ENCODE measurements at regions not wholly inside any gene's neighbourhood (a gene's known extent, or its start where the extent isn't known, plus 50 kb on each side); places are given as distances from the start of the nearest gene placed in this dataset.

- Histone ChIP-seq H3K4me3 (ENCODE audit: low read length in 2 of 2) (no peak overlapping the region), H3K27ac (ENCODE audit: low read depth in 2 of 2, low read length in 2 of 2) (no peak overlapping the region), H3K9ac (ENCODE audit: low read depth in 1 of 2, low read length in 2 of 2) (no peak overlapping the region), H3K27me3 (ENCODE audit: control insufficient read depth in 2 of 2, insufficient read depth in 2 of 2, low read length in 2 of 2) (no peaks in the 10 kb centered on the region), H3K9me3 (ENCODE audit: control insufficient read depth in 2 of 2, low read length in 2 of 2) (no peaks in the 10 kb centered on the region), H3K36me3 (ENCODE audit: control insufficient read depth in 2 of 2, insufficient read depth in 2 of 2, low read length in 2 of 2) (no peaks in the 10 kb centered on the region), H3K4me1 (ENCODE audit: control insufficient read depth in 2 of 2, insufficient read depth in 2 of 2, low read length in 2 of 2) (no peaks in the 10 kb centered on the region)
Measured at GRCh38 chr10:36885746-36886145, 239.7 kb upstream of the ANKRD30A start.

GRCh38 chr10:36882781-36883180, 242.6 kb upstream of the ANKRD30A start:
- H3K9me3 ChIP-seq (ENCODE audit: control insufficient read depth in 2 of 2, low read length in 2 of 2): no peaks in the 10 kb centered on the region
- no peak overlapping the region for H3K9ac ChIP-seq (ENCODE audit: low read depth in 1 of 2, low read length in 2 of 2)
- no peak overlapping the region for H3K4me3 ChIP-seq (ENCODE audit: low read length in 2 of 2)
- H3K27me3 ChIP-seq (ENCODE audit: control insufficient read depth in 2 of 2, insufficient read depth in 2 of 2, low read length in 2 of 2): no peaks in the 10 kb centered on the region
- H3K27ac ChIP-seq (ENCODE audit: low read depth in 2 of 2, low read length in 2 of 2): no peak overlapping the region
- H3K36me3 ChIP-seq (ENCODE audit: control insufficient read depth in 2 of 2, insufficient read depth in 2 of 2, low read length in 2 of 2): no peaks in the 10 kb centered on the region
- H3K4me1 ChIP-seq (ENCODE audit: control insufficient read depth in 2 of 2, insufficient read depth in 2 of 2, low read length in 2 of 2): no peaks in the 10 kb centered on the region

DNA sequence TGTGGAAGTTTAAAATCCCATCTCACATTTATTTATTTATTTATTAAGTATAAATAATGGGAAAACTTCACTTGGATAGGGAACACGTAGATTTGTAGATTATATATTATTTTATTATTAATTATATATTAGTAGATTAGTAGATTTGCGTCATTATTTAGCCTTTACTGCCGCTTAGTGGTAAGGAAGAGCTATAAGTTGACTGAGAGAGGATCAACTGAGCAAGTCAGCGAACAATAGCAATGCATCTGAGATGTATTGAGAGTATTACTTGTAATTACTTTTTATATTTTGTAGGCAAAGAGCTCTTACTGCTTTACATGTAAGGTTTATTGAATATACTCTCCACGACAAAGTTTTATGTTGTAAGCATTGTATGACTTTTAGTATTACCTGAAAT, 244.5 kb upstream of the ANKRD30A start:
- Histone ChIP-seq H3K36me3 (ENCODE audit: control insufficient read depth in 2 of 2, insufficient read depth in 2 of 2, low read length in 2 of 2) (no peaks in the 10 kb centered on the region), H3K4me1 (ENCODE audit: control insufficient read depth in 2 of 2, insufficient read depth in 2 of 2, low read length in 2 of 2) (no peaks in the 10 kb centered on the region), H3K4me3 (ENCODE audit: low read length in 2 of 2) (no peak overlapping the region), H3K27me3 (ENCODE audit: control insufficient read depth in 2 of 2, insufficient read depth in 2 of 2, low read length in 2 of 2) (no peaks in the 10 kb centered on the region), H3K9me3 (ENCODE audit: control insufficient read depth in 2 of 2, low read length in 2 of 2) (no peaks in the 10 kb centered on the region), H3K9ac (ENCODE audit: low read depth in 1 of 2, low read length in 2 of 2) (no peak overlapping the region), H3K27ac (ENCODE audit: low read depth in 2 of 2, low read length in 2 of 2) (no peak overlapping the region)

- Histone ChIP-seq H3K9ac (ENCODE audit: low read depth in 1 of 2, low read length in 2 of 2) (no peak overlapping the region), H3K4me3 (ENCODE audit: low read length in 2 of 2) (no peak overlapping the region), H3K36me3 (ENCODE audit: control insufficient read depth in 2 of 2, insufficient read depth in 2 of 2, low read length in 2 of 2) (no peaks in the 10 kb centered on the region), H3K27ac (ENCODE audit: low read depth in 2 of 2, low read length in 2 of 2) (no peak overlapping the region), H3K27me3 (ENCODE audit: control insufficient read depth in 2 of 2, insufficient read depth in 2 of 2, low read length in 2 of 2) (no peaks in the 10 kb centered on the region), H3K4me1 (ENCODE audit: control insufficient read depth in 2 of 2, insufficient read depth in 2 of 2, low read length in 2 of 2) (no peaks in the 10 kb centered on the region), H3K9me3 (ENCODE audit: control insufficient read depth in 2 of 2, low read length in 2 of 2) (no peaks in the 10 kb centered on the region)
Measured at GRCh38 chr10:36872702-36873393, 252.6 kb upstream of the ANKRD30A start.

- Histone ChIP-seq H3K27me3 (ENCODE audit: control insufficient read depth in 2 of 2, insufficient read depth in 2 of 2, low read length in 2 of 2) (no peaks in the 10 kb centered on the region), H3K9me3 (ENCODE audit: control insufficient read depth in 2 of 2, low read length in 2 of 2) (peaks cover 0 to 2% of the 10 kb centered on the region in 2 donors), H3K9ac (ENCODE audit: low read depth in 1 of 2, low read length in 2 of 2) (no peak overlapping the region), H3K27ac (ENCODE audit: low read depth in 2 of 2, low read length in 2 of 2) (no peak overlapping the region), H3K4me3 (ENCODE audit: low read length in 2 of 2) (no peak overlapping the region), H3K4me1 (ENCODE audit: control insufficient read depth in 2 of 2, insufficient read depth in 2 of 2, low read length in 2 of 2) (no peaks in the 10 kb centered on the region), H3K36me3 (ENCODE audit: control insufficient read depth in 2 of 2, insufficient read depth in 2 of 2, low read length in 2 of 2) (no peaks in the 10 kb centered on the region)
Measured at GRCh38 chr10:36840788-36841187, 284.6 kb upstream of the ANKRD30A start.

DNA sequence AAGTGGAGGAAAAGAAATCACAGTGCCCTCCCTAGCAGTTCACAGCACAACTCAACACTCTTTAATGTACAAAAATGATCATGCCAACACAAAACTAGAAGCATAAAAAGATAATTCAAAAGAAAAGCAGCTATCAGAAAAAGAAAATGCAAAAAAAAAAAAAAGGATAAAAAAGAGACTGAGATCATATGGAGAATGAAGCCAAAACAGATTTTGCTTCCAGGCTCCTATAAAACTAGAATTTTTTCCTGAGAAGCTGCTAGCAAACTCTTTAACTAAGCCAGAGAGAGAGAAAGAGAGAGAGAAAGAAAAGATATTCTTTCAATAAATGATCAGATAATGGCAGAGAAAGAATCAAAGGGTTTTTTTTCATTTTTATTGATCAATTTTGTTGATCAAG, 288.0 kb upstream of the ANKRD30A start:
- no peak overlapping the region for H3K4me3 ChIP-seq (ENCODE audit: low read length in 2 of 2)
- H3K9ac ChIP-seq (ENCODE audit: low read depth in 1 of 2, low read length in 2 of 2): no peak overlapping the region
- no peak overlapping the region for H3K27ac ChIP-seq (ENCODE audit: low read depth in 2 of 2, low read length in 2 of 2)
- H3K9me3 ChIP-seq (ENCODE audit: control insufficient read depth in 2 of 2, low read length in 2 of 2): peaks cover 0 to 2% of the 10 kb centered on the region in 2 donors
- no peaks in the 10 kb centered on the region for H3K36me3 ChIP-seq (ENCODE audit: control insufficient read depth in 2 of 2, insufficient read depth in 2 of 2, low read length in 2 of 2)
- no peaks in the 10 kb centered on the region for H3K27me3 ChIP-seq (ENCODE audit: control insufficient read depth in 2 of 2, insufficient read depth in 2 of 2, low read length in 2 of 2)
- H3K4me1 ChIP-seq (ENCODE audit: control insufficient read depth in 2 of 2, insufficient read depth in 2 of 2, low read length in 2 of 2): no peaks in the 10 kb centered on the region

- Histone ChIP-seq H3K9me3 (ENCODE audit: control insufficient read depth in 2 of 2, low read length in 2 of 2) (no peaks in the 10 kb centered on the region), H3K27me3 (ENCODE audit: control insufficient read depth in 2 of 2, insufficient read depth in 2 of 2, low read length in 2 of 2) (no peaks in the 10 kb centered on the region), H3K4me3 (ENCODE audit: low read length in 2 of 2) (no peak overlapping the region), H3K4me1 (ENCODE audit: control insufficient read depth in 2 of 2, insufficient read depth in 2 of 2, low read length in 2 of 2) (no peaks in the 10 kb centered on the region), H3K27ac (ENCODE audit: low read depth in 2 of 2, low read length in 2 of 2) (no peak overlapping the region), H3K36me3 (ENCODE audit: control insufficient read depth in 2 of 2, insufficient read depth in 2 of 2, low read length in 2 of 2) (no peaks in the 10 kb centered on the region), H3K9ac (ENCODE audit: low read depth in 1 of 2, low read length in 2 of 2) (no peak overlapping the region)
Measured at GRCh38 chr10:36819781-36820180, 305.6 kb upstream of the ANKRD30A start.

GRCh38 chr10:36817898-36818297, 307.5 kb upstream of the ANKRD30A start:
- Histone ChIP-seq H3K4me1 (ENCODE audit: control insufficient read depth in 2 of 2, insufficient read depth in 2 of 2, low read length in 2 of 2) (no peaks in the 10 kb centered on the region), H3K4me3 (ENCODE audit: low read length in 2 of 2) (no peak overlapping the region), H3K9ac (ENCODE audit: low read depth in 1 of 2, low read length in 2 of 2) (no peak overlapping the region), H3K27ac (ENCODE audit: low read depth in 2 of 2, low read length in 2 of 2) (no peak overlapping the region), H3K36me3 (ENCODE audit: control insufficient read depth in 2 of 2, insufficient read depth in 2 of 2, low read length in 2 of 2) (no peaks in the 10 kb centered on the region), H3K9me3 (ENCODE audit: control insufficient read depth in 2 of 2, low read length in 2 of 2) (no peaks in the 10 kb centered on the region), H3K27me3 (ENCODE audit: control insufficient read depth in 2 of 2, insufficient read depth in 2 of 2, low read length in 2 of 2) (no peaks in the 10 kb centered on the region)

DNA sequence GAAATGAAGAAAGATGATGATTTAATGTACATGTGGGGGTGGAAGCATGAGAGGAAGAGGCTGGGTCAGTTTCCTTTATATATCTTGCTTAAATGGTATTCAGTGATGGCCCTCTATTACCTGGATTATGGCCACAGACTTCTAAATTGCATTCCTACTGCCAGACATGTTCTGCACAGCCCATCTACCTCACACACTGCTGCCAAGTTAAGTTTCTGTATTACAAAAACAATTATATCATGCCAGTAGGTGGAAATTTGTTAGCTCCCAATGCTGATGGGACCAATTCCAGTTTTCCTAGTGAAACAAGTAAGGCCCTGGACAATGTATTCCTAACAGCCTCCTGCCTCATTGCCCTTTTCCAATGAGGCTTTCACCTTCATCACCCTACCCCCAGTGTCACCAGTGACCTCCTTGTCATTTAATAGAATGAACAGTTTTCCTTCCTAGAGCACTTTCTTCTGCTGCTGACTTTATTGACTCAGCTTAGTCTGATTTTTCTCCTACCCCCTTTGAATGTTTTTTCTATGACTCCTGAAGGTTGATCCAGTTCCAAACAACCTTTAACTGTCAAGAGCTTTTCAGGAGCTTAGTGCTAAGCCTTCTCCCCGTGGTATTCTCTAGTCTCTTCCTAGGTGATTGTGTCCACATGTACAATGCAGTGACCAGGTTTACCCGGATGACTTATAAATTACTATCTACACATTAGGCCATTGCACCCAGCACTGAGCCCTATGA, 316.6 kb upstream of the ANKRD30A start:
- Histone ChIP-seq H3K27me3 (ENCODE audit: control insufficient read depth in 2 of 2, insufficient read depth in 2 of 2, low read length in 2 of 2) (no peaks in the 10 kb centered on the region), H3K4me1 (ENCODE audit: control insufficient read depth in 2 of 2, insufficient read depth in 2 of 2, low read length in 2 of 2) (no peaks in the 10 kb centered on the region), H3K9me3 (ENCODE audit: control insufficient read depth in 2 of 2, low read length in 2 of 2) (no peaks in the 10 kb centered on the region), H3K36me3 (ENCODE audit: control insufficient read depth in 2 of 2, insufficient read depth in 2 of 2, low read length in 2 of 2) (no peaks in the 10 kb centered on the region), H3K27ac (ENCODE audit: low read depth in 2 of 2, low read length in 2 of 2) (no peak overlapping the region), H3K9ac (ENCODE audit: low read depth in 1 of 2, low read length in 2 of 2) (no peak overlapping the region), H3K4me3 (ENCODE audit: low read length in 2 of 2) (no peak overlapping the region)

GRCh38 chr10:36803229-36803628, 322.2 kb upstream of the ANKRD30A start:
- H3K4me3 ChIP-seq (ENCODE audit: low read length in 2 of 2): no peak overlapping the region
- H3K27me3 ChIP-seq (ENCODE audit: control insufficient read depth in 2 of 2, insufficient read depth in 2 of 2, low read length in 2 of 2): no peaks in the 10 kb centered on the region
- H3K27ac ChIP-seq (ENCODE audit: low read depth in 2 of 2, low read length in 2 of 2): no peak overlapping the region
- H3K36me3 ChIP-seq (ENCODE audit: control insufficient read depth in 2 of 2, insufficient read depth in 2 of 2, low read length in 2 of 2): no peaks in the 10 kb centered on the region
- no peak overlapping the region for H3K9ac ChIP-seq (ENCODE audit: low read depth in 1 of 2, low read length in 2 of 2)
- H3K4me1 ChIP-seq (ENCODE audit: control insufficient read depth in 2 of 2, insufficient read depth in 2 of 2, low read length in 2 of 2): no peaks in the 10 kb centered on the region
- no peaks in the 10 kb centered on the region for H3K9me3 ChIP-seq (ENCODE audit: control insufficient read depth in 2 of 2, low read length in 2 of 2)
